HEK293T (cell line): ENCODE measurements at regions not wholly inside any gene's neighbourhood (a gene's known extent, or its start where the extent isn't known, plus 50 kb on each side); places are given as distances from the start of the nearest gene placed in this dataset.

ENCODE experiments used
- ARNT ChIP-seq: fragments of 450-650 bp; IDR thresholded peaks from 2 replicates; pipeline ENCODE4 v1.6.1; 2017; ENCODE audit warnings: mild to moderate bottlenecking
- ELF4 ChIP-seq: fragments of 450-650 bp; IDR thresholded peaks from 2 replicates; pipeline ENCODE4 v1.6.1; 2017; ENCODE audit warnings: antibody characterized with exemption
- FOXA1 ChIP-seq: fragments of 450-650 bp; IDR thresholded peaks from 2 replicates; pipeline ENCODE4 v1.6.1; 2016; ENCODE audit warnings: mild to moderate bottlenecking
- LEF1 ChIP-seq: fragments of 450-650 bp; IDR thresholded peaks from 2 replicates; pipeline ENCODE4 v1.6.1; 2017; ENCODE audit warnings: mild to moderate bottlenecking, borderline replicate concordance
- SP1 ChIP-seq: fragments of 450-650 bp; IDR thresholded peaks from 2 replicates; pipeline ENCODE4 v1.6.1; 2017
- ZNF384 ChIP-seq: fragments of 450-650 bp; IDR thresholded peaks from 2 replicates; pipeline ENCODE4 v1.6.1; 2016
- TF ChIP-seq, protein P1 (sequence below): fragments of 450-650 bp; IDR thresholded peaks from 2 replicates; pipeline ENCODE4 v1.6.1; 2016

- TF ChIP-seq ZNF384 (no peak), LEF1 (no peak), ELF4 (no peak), ARNT (no peak), FOXA1 (no peak), SP1 (no peak)
- TF ChIP-seq, protein P1, sequence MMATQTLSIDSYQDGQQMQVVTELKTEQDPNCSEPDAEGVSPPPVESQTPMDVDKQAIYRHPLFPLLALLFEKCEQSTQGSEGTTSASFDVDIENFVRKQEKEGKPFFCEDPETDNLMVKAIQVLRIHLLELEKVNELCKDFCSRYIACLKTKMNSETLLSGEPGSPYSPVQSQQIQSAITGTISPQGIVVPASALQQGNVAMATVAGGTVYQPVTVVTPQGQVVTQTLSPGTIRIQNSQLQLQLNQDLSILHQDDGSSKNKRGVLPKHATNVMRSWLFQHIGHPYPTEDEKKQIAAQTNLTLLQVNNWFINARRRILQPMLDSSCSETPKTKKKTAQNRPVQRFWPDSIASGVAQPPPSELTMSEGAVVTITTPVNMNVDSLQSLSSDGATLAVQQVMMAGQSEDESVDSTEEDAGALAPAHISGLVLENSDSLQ, result no peak
Observed at GRCh38 chr9:108049671-108050494, 560.3 kb upstream of the KLF4 start.
